ENCODE measurements at regions not wholly inside any gene's neighbourhood (a gene's known extent, or its start where the extent isn't known, plus 50 kb on each side); places are given as distances from the start of the nearest gene placed in this dataset.

DNA sequence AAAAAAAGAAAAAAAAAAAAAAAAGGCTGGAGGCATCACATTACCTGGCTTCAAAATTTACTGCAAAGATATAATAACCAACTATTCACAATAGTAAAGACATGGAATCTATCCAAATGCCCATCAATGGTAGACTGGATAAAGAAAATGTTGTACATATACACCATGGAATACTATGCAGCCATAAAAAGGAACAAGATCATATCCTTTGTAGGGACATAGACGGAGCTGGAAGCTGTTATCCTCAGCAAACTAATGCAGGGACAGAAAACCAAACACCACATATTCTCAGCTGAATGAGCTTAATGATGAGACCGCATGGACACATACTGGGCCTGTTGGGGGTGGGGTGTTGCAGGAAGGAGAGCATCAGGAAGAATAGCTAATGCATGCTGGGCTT, 330.5 kb downstream of the SRGAP2C start:
- in situ Hi-C loops (cut with MboI; ENCODE audit: low sequenced_read_pairs), result no loop called here
- H2AK9ac ChIP-seq (replicated peaks; ENCODE audit: low read depth, low read length, poor library complexity), result no peak overlapping the region
- no peak overlapping the region for H2AFZ ChIP-seq (replicated peaks; ENCODE audit: low read length, poor library complexity)
- ChIA-PET POLR2A (ENCODE audit: unreplicated experiment) (no interaction called here), CTCF (interaction anchor here (0.5 kb wide), 1 partner anchor 39 kb away, joined by 3 read pairs; no protein-coding TSS in a partner anchor)
- no peak overlapping the region for H2BK5ac ChIP-seq (ENCODE audit: low read depth, low read length, poor library complexity, severe bottlenecking)
- no peak overlapping the region for H2AK5ac ChIP-seq (ENCODE audit: low read depth, low read length)
- no peaks in the 10 kb centered on the region; the same call in 1 of the 2 replicates for H3K9me3 ChIP-seq (ENCODE audit: control insufficient read depth, insufficient read depth, low read length)
- H3K56ac ChIP-seq (ENCODE audit: extremely low read depth, insufficient read depth, low read length), result no peak overlapping the region
- H2BK120ac ChIP-seq (ENCODE audit: low read depth, low read length), result no peak overlapping the region
- H4K8ac ChIP-seq (ENCODE audit: low read depth in 2 of 2, low read length in 2 of 2), result no peak overlapping the region
- no CpG with 5 or more reads among the region's 2 CpGs for WGBS, 2 experiments (ENCODE audit: extremely low coverage in 2 of 2, insufficient read length in 1 of 2)
- H3K79me1 ChIP-seq (ENCODE audit: low read depth in 1 of 2, low read length in 2 of 2), result no peaks in the 10 kb centered on the region
- no peak overlapping the region for H3K27ac ChIP-seq (ENCODE audit: insufficient read depth, low read length)
- no peak overlapping the region for H4K5ac ChIP-seq (ENCODE audit: low read depth, low read length)
- H3K14ac ChIP-seq (replicated peaks; ENCODE audit: low read depth, low read length), result no peak overlapping the region
- no peaks in the 10 kb centered on the region for H3K9me1 ChIP-seq (ENCODE audit: insufficient read depth, low read length)
- no peak for ATAC-seq (ENCODE audit: low read depth)
- H3K23ac ChIP-seq (ENCODE audit: low read depth, low read length), result no peak overlapping the region
- TF ChIP-seq MAFK (IDR thresholded peaks at IDR 0.05; ENCODE audit: low read depth, low read length) (no peak), CTCF (conservative IDR thresholded peaks at IDR 0.05; ENCODE audit: low read depth, low read length) (no peak), NFE2L2 (IDR thresholded peaks at IDR 0.05; ENCODE audit: low read depth, low read length) (no peak), MAZ (IDR thresholded peaks at IDR 0.05; ENCODE audit: borderline replicate concordance, low read depth, low read length) (no peak), CEBPB (IDR thresholded peaks at IDR 0.05; ENCODE audit: low read depth, low read length) (no peak), SMC3 (IDR thresholded peaks at IDR 0.05; ENCODE audit: low read depth, low read length) (no peak), BHLHE40 (IDR thresholded peaks at IDR 0.05; ENCODE audit: low read depth, low read length) (no peak), CHD1 (IDR thresholded peaks at IDR 0.05; ENCODE audit: low read depth, low read length) (no peak), RAD21 (IDR thresholded peaks at IDR 0.05; ENCODE audit: low read length) (no peak), MXI1 (IDR thresholded peaks at IDR 0.05; ENCODE audit: borderline replicate concordance, low read depth, low read length) (no peak), POLR2A (IDR thresholded peaks at IDR 0.05; ENCODE audit: low read depth, low read length) (no peak), FOS (IDR thresholded peaks at IDR 0.05; ENCODE audit: low read depth, low read length) (no peak), RFX5 (IDR thresholded peaks at IDR 0.05; ENCODE audit: low read depth, low read length) (no peak), ELK1 (IDR thresholded peaks at IDR 0.05; ENCODE audit: borderline replicate concordance, low read depth, low read length) (no peak), RCOR1 (IDR thresholded peaks at IDR 0.05; ENCODE audit: insufficient replicate concordance, low read length) (no peak)
- TF ChIP-seq, protein P1, sequence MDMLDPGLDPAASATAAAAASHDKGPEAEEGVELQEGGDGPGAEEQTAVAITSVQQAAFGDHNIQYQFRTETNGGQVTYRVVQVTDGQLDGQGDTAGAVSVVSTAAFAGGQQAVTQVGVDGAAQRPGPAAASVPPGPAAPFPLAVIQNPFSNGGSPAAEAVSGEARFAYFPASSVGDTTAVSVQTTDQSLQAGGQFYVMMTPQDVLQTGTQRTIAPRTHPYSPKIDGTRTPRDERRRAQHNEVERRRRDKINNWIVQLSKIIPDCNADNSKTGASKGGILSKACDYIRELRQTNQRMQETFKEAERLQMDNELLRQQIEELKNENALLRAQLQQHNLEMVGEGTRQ (IDR thresholded peaks at IDR 0.05; ENCODE audit: low read depth, low read length), result no peak
- H3K9ac ChIP-seq (ENCODE audit: low read depth, low read length), result no peak overlapping the region
- no peak overlapping the region for H3K18ac ChIP-seq (ENCODE audit: low read depth, low read length)
- H3K27me3 ChIP-seq (ENCODE audit: control insufficient read depth, insufficient read depth, low read length), result peaks cover 23% of the 10 kb centered on the region
- H2BK20ac ChIP-seq (ENCODE audit: low read depth, low read length), result no peak overlapping the region
- H3K4ac ChIP-seq (ENCODE audit: low read depth, low read length), result no peak overlapping the region
- no peak overlapping the region for H4K91ac ChIP-seq (ENCODE audit: insufficient read depth, low read depth, low read length)
- no peak overlapping the region for H3K4me2 ChIP-seq (ENCODE audit: low read depth, low read length)
- dilution Hi-C loops (cut with HindIII; ENCODE audit: low sequenced_read_pairs, unreplicated experiment), result no loop called here
- H2BK15ac ChIP-seq (ENCODE audit: low read depth, low read length), result no peak overlapping the region
- intact Hi-C loops (cut with micrococcal nuclease), result loop anchor here (5.0 kb wide), 3 partner anchors 42 to 82 kb away; no protein-coding TSS in a partner anchor
- no TSS peak for BruUV-seq (replicated peaks)
- H3K4me3 ChIP-seq (ENCODE audit: insufficient read depth, low read depth, low read length), result no peak overlapping the region
- H3K36me3 ChIP-seq (ENCODE audit: control insufficient read depth, insufficient read depth, low read length), result no peaks in the 10 kb centered on the region
- no peaks in the 10 kb centered on the region for H3K4me1 ChIP-seq (ENCODE audit: control insufficient read depth, insufficient read depth, low read length)
- no peak for DNase-seq
- H4K20me1 ChIP-seq (ENCODE audit: insufficient read depth, low read length), result no peaks in the 10 kb centered on the region
